Ishikawa (cell line): ENCODE measurements at regions not wholly inside any gene's neighbourhood (a gene's known extent, or its start where the extent isn't known, plus 50 kb on each side); places are given as distances from the start of the nearest gene placed in this dataset.

Source experiments
- EGR1 ChIP-seq: IDR thresholded peaks from 2 replicates; pipeline ENCODE4 v1.6.1; 2012
- TAF1 ChIP-seq: IDR thresholded peaks from 2 replicates; pipeline ENCODE4 v1.6.1; 2012; ENCODE audit warnings: low read depth, mild to moderate bottlenecking
- TCF12 ChIP-seq: IDR thresholded peaks from 2 replicates; pipeline ENCODE4 v1.6.1; 2012; ENCODE audit warnings: low read depth

- no peak for TF ChIP-seq TCF12
- no peak for TF ChIP-seq TAF1
- no peak for TF ChIP-seq EGR1
Measured at GRCh38 chr5:120055858-120056257, 408.2 kb upstream of the PRR16 start.
